ENCODE measurements at regions not wholly inside any gene's neighbourhood (a gene's known extent, or its start where the extent isn't known, plus 50 kb on each side); places are given as distances from the start of the nearest gene placed in this dataset.
"Not testable (repeated sequence)": the region's sequence is repeated elsewhere in the genome, so short reads cannot be mapped to it uniquely, and the experiment has no call there.

- DNase-seq (ENCODE audit: low read depth), result no peak
Observed at GRCh38 chr22:22977479-22978200, 90.0 kb downstream of the IGLL5 start.

- DNase-seq (ENCODE audit: low read depth), result no peak
Observed at GRCh38 chr22:22978637-22979036, 91.0 kb downstream of the IGLL5 start.

GRCh38 chr22:22979121-22979724 is 91.1 kb upstream of the GNAZ start:
- DNase-seq (ENCODE audit: low read depth), result no peak

- no peak for DNase-seq (ENCODE audit: low read depth)
Observed at GRCh38 chr22:22979954-22980353, 90.4 kb upstream of the GNAZ start.

GRCh38 chr22:22981670-22982571 is 88.4 kb upstream of the GNAZ start:
- no peak for DNase-seq (ENCODE audit: low read depth)

- DNase-seq (ENCODE audit: low read depth), result no peak
Observed at GRCh38 chr22:22982616-22983015, 87.7 kb upstream of the GNAZ start.

- no peak for DNase-seq (ENCODE audit: low read depth)
Observed at GRCh38 chr22:22983123-22983522, 87.2 kb upstream of the GNAZ start.

GRCh38 chr22:22983816-22984215 is 86.5 kb upstream of the GNAZ start:
- no peak for DNase-seq (ENCODE audit: low read depth)

- no peak for DNase-seq (ENCODE audit: low read depth)
Observed at GRCh38 chr22:22984967-22985366, 85.4 kb upstream of the GNAZ start.

GRCh38 chr22:22986008-22986407 is 84.3 kb upstream of the GNAZ start:
- DNase-seq (ENCODE audit: low read depth), result no peak

GRCh38 chr22:22986640-22987039 is 83.7 kb upstream of the GNAZ start:
- no peak for DNase-seq (ENCODE audit: low read depth)

- DNase-seq (ENCODE audit: low read depth), result no peak
Observed at GRCh38 chr22:22988150-22988549, 82.2 kb upstream of the GNAZ start.

GRCh38 chr22:22988785-22989184 is 81.5 kb upstream of the GNAZ start:
- DNase-seq (ENCODE audit: low read depth), result no peak

- no peak for DNase-seq (ENCODE audit: low read depth)
Observed at GRCh38 chr22:22989856-22990255, 80.5 kb upstream of the GNAZ start.

GRCh38 chr22:22990711-22991505 is 79.4 kb upstream of the GNAZ start:
- not testable (repeated sequence) for DNase-seq (ENCODE audit: low read depth)

- no peak for DNase-seq (ENCODE audit: low read depth)
Observed at GRCh38 chr22:22992474-22992873, 77.8 kb upstream of the GNAZ start.

GRCh38 chr22:22993184-22993583 is 77.1 kb upstream of the GNAZ start:
- no peak for DNase-seq (ENCODE audit: low read depth)

GRCh38 chr22:22995166-22995565 is 75.2 kb upstream of the GNAZ start:
- DNase-seq (ENCODE audit: low read depth), result no peak

GRCh38 chr22:22996511-22997261 is 73.6 kb upstream of the GNAZ start:
- no peak for DNase-seq (ENCODE audit: low read depth)

- no peak for DNase-seq (ENCODE audit: low read depth)
Observed at GRCh38 chr22:22997262-22997898, 72.9 kb upstream of the GNAZ start.

- no peak for DNase-seq (ENCODE audit: low read depth)
Observed at GRCh38 chr22:22997988-22998387, 72.3 kb upstream of the GNAZ start.
